Activated CD8-positive, alpha-beta memory T cell treated with anti-CD3 and anti-CD28 coated beads for 1 hour (primary cell): ENCODE measurements at regions not wholly inside any gene's neighbourhood (a gene's known extent, or its start where the extent isn't known, plus 50 kb on each side); places are given as distances from the start of the nearest gene placed in this dataset.
"Not testable (repeated sequence)": the region's sequence is repeated elsewhere in the genome, so short reads cannot be mapped to it uniquely, and the experiment has no call there.

Experiments used
- DNase-seq, 2 donors: peaks; one replicate each; pipeline ENCODE4 v3.0.0-alpha.2; 2020; ENCODE audit warnings: low read depth in 1 of 2; ENCODE audit errors: extremely low read depth in 1 of 2

- DNase-seq: no peak
These were observed 99.6 kb upstream of the LYZL1 start for GRCh38 chr10:29189256-29189655.

- no peak for DNase-seq
These were observed 97.2 kb upstream of the LYZL1 start for GRCh38 chr10:29191674-29192073.

- DNase-seq: no peak
These were observed 89.5 kb upstream of the LYZL1 start for GRCh38 chr10:29199339-29199738.

GRCh38 chr10:29199941-29200679 lies 88.8 kb upstream of the LYZL1 start:
- no peak for DNase-seq

GRCh38 chr10:29202386-29202940 lies 86.4 kb upstream of the LYZL1 start:
- DNase-seq: no peak

GRCh38 chr10:29203432-29203831 lies 85.4 kb upstream of the LYZL1 start:
- DNase-seq: no peak

- no peak for DNase-seq
These were observed 84.6 kb upstream of the LYZL1 start for GRCh38 chr10:29204070-29204800.

GRCh38 chr10:29205787-29206186 lies 83.1 kb upstream of the LYZL1 start:
- no peak for DNase-seq

- no peak for DNase-seq
These were observed 80.0 kb upstream of the LYZL1 start for GRCh38 chr10:29208845-29209244.

- no peak for DNase-seq
These were observed 79.0 kb upstream of the LYZL1 start for GRCh38 chr10:29209830-29210229.

- no peak for DNase-seq
These were observed 78.5 kb upstream of the LYZL1 start for GRCh38 chr10:29210266-29210868.

GRCh38 chr10:29212597-29212996 lies 76.3 kb upstream of the LYZL1 start:
- DNase-seq: no peak

- DNase-seq: no peak
These were observed 74.3 kb upstream of the LYZL1 start for GRCh38 chr10:29214551-29214950.

- DNase-seq: no peak
These were observed 71.6 kb upstream of the LYZL1 start for GRCh38 chr10:29217292-29217738.

GRCh38 chr10:29223326-29223725 lies 65.5 kb upstream of the LYZL1 start:
- DNase-seq: no peak

GRCh38 chr10:29224631-29225030 lies 64.2 kb upstream of the LYZL1 start:
- DNase-seq: no peak

GRCh38 chr10:29227201-29227600 lies 61.7 kb upstream of the LYZL1 start:
- DNase-seq: no peak

GRCh38 chr10:29228562-29228961 lies 60.3 kb upstream of the LYZL1 start:
- DNase-seq: no peak

- no peak for DNase-seq
These were observed 59.6 kb upstream of the LYZL1 start for GRCh38 chr10:29229258-29229705.

GRCh38 chr10:29236910-29237309 lies 52.0 kb upstream of the LYZL1 start:
- DNase-seq: not testable (repeated sequence)

GRCh38 chr10:29237786-29238185 lies 51.1 kb upstream of the LYZL1 start:
- DNase-seq: no peak
